HEK293 (cell line): ENCODE measurements at regions not wholly inside any gene's neighbourhood (a gene's known extent, or its start where the extent isn't known, plus 50 kb on each side); places are given as distances from the start of the nearest gene placed in this dataset.
A peak's percentile ranks its signal among the peaks of the same experiment; 100 is the strongest.

Experiments
- CTCF ChIA-PET: fragments of 350-600 bp; formaldehyde crosslinking; extraction: SDS; loops from one replicate; lab custom pipeline; 2021; ENCODE audit warnings: antibody characterized with exemption; lab: Yijun Ruan, JAX
- POLR2A ChIA-PET: fragments of 300-600 bp; formaldehyde crosslinking; extraction: SDS; loops from one replicate; lab custom pipeline; 2020; ENCODE audit warnings: antibody characterized with exemption, inconsistent platforms; lab: Yijun Ruan, JAX
- H3K27ac ChIP-seq: fragments of 200-500 bp; sonication (Bioruptor generic); 2 replicates; pipeline ENCODE4 v1.5.1; 2014; ENCODE audit warnings: low read depth, low read length, control low read depth, inconsistent platforms; ENCODE audit errors: extremely low read depth
- H3K36me3 ChIP-seq, 2 experiments: fragments of 200-500 bp in 1 of 2; sonication (Bioruptor generic) in 1 of 2; 1 replicate in 1 of 2; 2 replicates in 1 of 2; pipeline ENCODE4 v1.5.1; 2014 to 2017; ENCODE audit warnings: inconsistent platforms in 2 of 2, low read length in 2 of 2; ENCODE audit not compliant: control insufficient read depth in 2 of 2, insufficient read depth in 1 of 2
- H3K4me1 ChIP-seq: fragments of 200-500 bp; sonication (Bioruptor generic); 2 replicates; pipeline ENCODE4 v1.5.1; 2014; ENCODE audit warnings: mild to moderate bottlenecking, low read length, inconsistent platforms; ENCODE audit not compliant: control insufficient read depth, insufficient read depth
- H3K4me3 ChIP-seq: 2 replicates; pipeline ENCODE4 v1.5.1; 2011; ENCODE audit warnings: low read depth, mild to moderate bottlenecking, control low read depth, low read length, moderate library complexity
- H3K9me3 ChIP-seq: fragments of 200-500 bp; sonication (Bioruptor generic); 2 replicates; pipeline ENCODE4 v1.5.1; 2014; ENCODE audit warnings: low read depth, low read length, inconsistent platforms; ENCODE audit not compliant: control insufficient read depth, insufficient read depth
- BCL11A ChIP-seq: fragments of 450-650 bp; formaldehyde crosslinking; IDR thresholded peaks from 2 replicates; pipeline ENCODE4 v1.5.1; 2016; ENCODE audit warnings: low read depth, missing biosample characterization, missing genetic modification characterization
- MEIS1 ChIP-seq: sonication (generic); formaldehyde crosslinking; IDR thresholded peaks from 2 replicates; pipeline ENCODE4 v1.8.1; 2022; ENCODE audit warnings: missing genetic modification reagents, mild to moderate bottlenecking, borderline replicate concordance
- REPIN1 ChIP-seq: fragments of 450-650 bp; formaldehyde crosslinking; IDR thresholded peaks from 2 replicates; pipeline ENCODE4 v1.5.1; 2017; ENCODE audit warnings: missing biosample characterization, missing genetic modification characterization, low read depth
- ZBTB20 ChIP-seq: fragments of 450-650 bp; formaldehyde crosslinking; IDR thresholded peaks from 2 replicates; pipeline ENCODE4 v1.5.1; 2016; ENCODE audit warnings: missing biosample characterization, missing genetic modification characterization
- ZIC2 ChIP-seq: fragments of 450-650 bp; formaldehyde crosslinking; IDR thresholded peaks from 2 replicates; pipeline ENCODE4 v1.5.1; 2016; ENCODE audit warnings: missing biosample characterization, missing genetic modification characterization
- ZNF214 ChIP-seq: fragments of 450-650 bp; formaldehyde crosslinking; IDR thresholded peaks from 2 replicates; pipeline ENCODE4 v1.5.1; 2017; ENCODE audit warnings: missing biosample characterization, mild to moderate bottlenecking, missing genetic modification characterization, borderline replicate concordance
- ZNF37A ChIP-seq: fragments of 450-650 bp; IDR thresholded peaks from 2 replicates; pipeline ENCODE4 v1.5.1; 2018; ENCODE audit warnings: missing biosample characterization, missing genetic modification characterization
- ZNF514 ChIP-seq: fragments of 450-650 bp; formaldehyde crosslinking; IDR thresholded peaks from 2 replicates; pipeline ENCODE4 v1.5.1; 2016; ENCODE audit warnings: missing biosample characterization, missing genetic modification characterization
- ZNF837 ChIP-seq: fragments of 450-650 bp; formaldehyde crosslinking; IDR thresholded peaks from 2 replicates; pipeline ENCODE4 v1.5.1; 2016; ENCODE audit warnings: missing biosample characterization, missing genetic modification characterization
- TF ChIP-seq, protein P1 (sequence below): fragments of 450-650 bp; formaldehyde crosslinking; IDR thresholded peaks from 2 replicates; pipeline ENCODE4 v1.5.1; 2017; ENCODE audit warnings: missing biosample characterization, missing genetic modification characterization
- TF ChIP-seq, protein P2 (sequence below): fragments of 450-650 bp; formaldehyde crosslinking; conservative IDR thresholded peaks from 2 replicates; pipeline ENCODE4 v1.5.1; 2016; ENCODE audit warnings: low read depth, missing biosample characterization, missing genetic modification characterization
- TF ChIP-seq, protein P3 (sequence below): fragments of 450-650 bp; formaldehyde crosslinking; IDR thresholded peaks from 2 replicates; pipeline ENCODE4 v1.5.1; 2016; ENCODE audit warnings: missing biosample characterization, missing genetic modification characterization
- TF ChIP-seq, protein P4 (sequence below): fragments of 450-650 bp; formaldehyde crosslinking; IDR thresholded peaks from 2 replicates; pipeline ENCODE4 v1.5.1; 2017; ENCODE audit warnings: missing biosample characterization, mild to moderate bottlenecking, missing genetic modification characterization, moderate library complexity
- TF ChIP-seq, protein P5 (sequence below): IDR thresholded peaks from 2 replicates; pipeline ENCODE4 v1.6.1; 2011; ENCODE audit warnings: mild to moderate bottlenecking, low read depth, low read length, borderline replicate concordance
- TF ChIP-seq, protein P6 (sequence below): fragments of 450-650 bp; formaldehyde crosslinking; IDR thresholded peaks from 2 replicates; pipeline ENCODE4 v1.5.1; 2016; ENCODE audit warnings: missing biosample characterization, missing genetic modification characterization

DNA sequence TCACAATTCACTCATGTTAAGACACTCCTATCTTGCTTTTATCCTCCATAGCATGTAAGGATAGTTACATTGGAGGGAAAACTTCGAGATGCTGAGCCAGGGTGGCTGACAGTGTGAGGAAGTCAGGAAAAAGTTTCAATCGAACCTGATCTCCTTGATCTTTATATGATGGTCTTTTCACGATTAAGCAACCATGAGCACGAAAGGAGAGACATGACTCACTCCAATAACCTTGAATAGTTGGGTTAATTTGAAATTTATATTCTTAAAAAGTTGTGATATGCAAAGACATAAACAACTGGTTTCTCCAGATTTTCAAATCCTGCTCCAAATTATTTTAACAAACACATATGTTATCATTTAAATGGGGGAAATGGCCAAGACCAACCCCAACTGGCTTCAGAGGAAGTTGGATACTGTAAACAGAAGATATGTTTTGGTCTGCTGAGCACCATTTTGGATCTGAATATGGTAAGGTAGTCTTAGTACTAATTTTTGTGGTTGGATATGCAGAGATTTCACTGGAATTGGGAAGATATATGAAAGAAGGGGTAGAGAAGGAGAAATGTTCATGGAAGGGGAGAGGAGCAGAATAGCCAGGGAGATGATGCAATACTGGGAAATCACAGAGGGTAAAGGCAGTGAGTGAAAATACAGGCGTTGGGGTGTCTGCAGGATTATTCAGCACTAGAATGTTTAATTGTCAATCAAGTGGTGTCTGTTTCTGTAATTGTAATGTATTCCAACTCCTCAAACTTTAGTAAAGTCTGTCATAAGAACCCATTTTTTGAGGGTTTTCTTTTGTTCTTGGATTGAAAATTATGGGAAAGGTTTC, 185.2 kb upstream of the SLC38A2 start (continued):
- TF ChIP-seq, protein P1, sequence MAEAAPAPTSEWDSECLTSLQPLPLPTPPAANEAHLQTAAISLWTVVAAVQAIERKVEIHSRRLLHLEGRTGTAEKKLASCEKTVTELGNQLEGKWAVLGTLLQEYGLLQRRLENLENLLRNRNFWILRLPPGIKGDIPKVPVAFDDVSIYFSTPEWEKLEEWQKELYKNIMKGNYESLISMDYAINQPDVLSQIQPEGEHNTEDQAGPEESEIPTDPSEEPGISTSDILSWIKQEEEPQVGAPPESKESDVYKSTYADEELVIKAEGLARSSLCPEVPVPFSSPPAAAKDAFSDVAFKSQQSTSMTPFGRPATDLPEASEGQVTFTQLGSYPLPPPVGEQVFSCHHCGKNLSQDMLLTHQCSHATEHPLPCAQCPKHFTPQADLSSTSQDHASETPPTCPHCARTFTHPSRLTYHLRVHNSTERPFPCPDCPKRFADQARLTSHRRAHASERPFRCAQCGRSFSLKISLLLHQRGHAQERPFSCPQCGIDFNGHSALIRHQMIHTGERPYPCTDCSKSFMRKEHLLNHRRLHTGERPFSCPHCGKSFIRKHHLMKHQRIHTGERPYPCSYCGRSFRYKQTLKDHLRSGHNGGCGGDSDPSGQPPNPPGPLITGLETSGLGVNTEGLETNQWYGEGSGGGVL (tag by site-specific recombination), result peak; percentile 50; the same call in 1 of the 2 replicates
- TF ChIP-seq ZNF214 (tag by site-specific recombination) (no peak), BCL11A (no peak)
- TF ChIP-seq, protein P2, sequence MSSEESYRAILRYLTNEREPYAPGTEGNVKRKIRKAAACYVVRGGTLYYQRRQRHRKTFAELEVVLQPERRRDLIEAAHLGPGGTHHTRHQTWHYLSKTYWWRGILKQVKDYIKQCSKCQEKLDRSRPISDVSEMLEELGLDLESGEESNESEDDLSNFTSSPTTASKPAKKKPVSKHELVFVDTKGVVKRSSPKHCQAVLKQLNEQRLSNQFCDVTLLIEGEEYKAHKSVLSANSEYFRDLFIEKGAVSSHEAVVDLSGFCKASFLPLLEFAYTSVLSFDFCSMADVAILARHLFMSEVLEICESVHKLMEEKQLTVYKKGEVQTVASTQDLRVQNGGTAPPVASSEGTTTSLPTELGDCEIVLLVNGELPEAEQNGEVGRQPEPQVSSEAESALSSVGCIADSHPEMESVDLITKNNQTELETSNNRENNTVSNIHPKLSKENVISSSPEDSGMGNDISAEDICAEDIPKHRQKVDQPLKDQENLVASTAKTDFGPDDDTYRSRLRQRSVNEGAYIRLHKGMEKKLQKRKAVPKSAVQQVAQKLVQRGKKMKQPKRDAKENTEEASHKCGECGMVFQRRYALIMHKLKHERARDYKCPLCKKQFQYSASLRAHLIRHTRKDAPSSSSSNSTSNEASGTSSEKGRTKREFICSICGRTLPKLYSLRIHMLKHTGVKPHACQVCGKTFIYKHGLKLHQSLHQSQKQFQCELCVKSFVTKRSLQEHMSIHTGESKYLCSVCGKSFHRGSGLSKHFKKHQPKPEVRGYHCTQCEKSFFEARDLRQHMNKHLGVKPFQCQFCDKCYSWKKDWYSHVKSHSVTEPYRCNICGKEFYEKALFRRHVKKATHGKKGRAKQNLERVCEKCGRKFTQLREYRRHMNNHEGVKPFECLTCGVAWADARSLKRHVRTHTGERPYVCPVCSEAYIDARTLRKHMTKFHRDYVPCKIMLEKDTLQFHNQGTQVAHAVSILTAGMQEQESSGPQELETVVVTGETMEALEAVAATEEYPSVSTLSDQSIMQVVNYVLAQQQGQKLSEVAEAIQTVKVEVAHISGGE (tag by site-specific recombination), result no peak
- TF ChIP-seq, protein P3, sequence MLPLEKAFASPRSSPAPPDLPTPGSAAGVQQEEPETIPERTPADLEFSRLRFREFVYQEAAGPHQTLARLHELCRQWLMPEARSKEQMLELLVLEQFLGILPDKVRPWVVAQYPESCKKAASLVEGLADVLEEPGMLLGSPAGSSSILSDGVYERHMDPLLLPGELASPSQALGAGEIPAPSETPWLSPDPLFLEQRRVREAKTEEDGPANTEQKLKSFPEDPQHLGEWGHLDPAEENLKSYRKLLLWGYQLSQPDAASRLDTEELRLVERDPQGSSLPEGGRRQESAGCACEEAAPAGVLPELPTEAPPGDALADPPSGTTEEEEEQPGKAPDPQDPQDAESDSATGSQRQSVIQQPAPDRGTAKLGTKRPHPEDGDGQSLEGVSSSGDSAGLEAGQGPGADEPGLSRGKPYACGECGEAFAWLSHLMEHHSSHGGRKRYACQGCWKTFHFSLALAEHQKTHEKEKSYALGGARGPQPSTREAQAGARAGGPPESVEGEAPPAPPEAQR, result 0 out of 2 replicates have a peak, but pooled peaks have one; percentile 68
- TF ChIP-seq, protein P4, sequence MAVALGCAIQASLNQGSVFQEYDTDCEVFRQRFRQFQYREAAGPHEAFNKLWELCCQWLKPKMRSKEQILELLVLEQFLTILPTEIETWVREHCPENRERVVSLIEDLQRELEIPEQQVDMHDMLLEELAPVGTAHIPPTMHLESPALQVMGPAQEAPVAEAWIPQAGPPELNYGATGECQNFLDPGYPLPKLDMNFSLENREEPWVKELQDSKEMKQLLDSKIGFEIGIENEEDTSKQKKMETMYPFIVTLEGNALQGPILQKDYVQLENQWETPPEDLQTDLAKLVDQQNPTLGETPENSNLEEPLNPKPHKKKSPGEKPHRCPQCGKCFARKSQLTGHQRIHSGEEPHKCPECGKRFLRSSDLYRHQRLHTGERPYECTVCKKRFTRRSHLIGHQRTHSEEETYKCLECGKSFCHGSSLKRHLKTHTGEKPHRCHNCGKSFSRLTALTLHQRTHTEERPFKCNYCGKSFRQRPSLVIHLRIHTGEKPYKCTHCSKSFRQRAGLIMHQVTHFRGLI (tag by site-specific recombination), result no peak

DNA sequence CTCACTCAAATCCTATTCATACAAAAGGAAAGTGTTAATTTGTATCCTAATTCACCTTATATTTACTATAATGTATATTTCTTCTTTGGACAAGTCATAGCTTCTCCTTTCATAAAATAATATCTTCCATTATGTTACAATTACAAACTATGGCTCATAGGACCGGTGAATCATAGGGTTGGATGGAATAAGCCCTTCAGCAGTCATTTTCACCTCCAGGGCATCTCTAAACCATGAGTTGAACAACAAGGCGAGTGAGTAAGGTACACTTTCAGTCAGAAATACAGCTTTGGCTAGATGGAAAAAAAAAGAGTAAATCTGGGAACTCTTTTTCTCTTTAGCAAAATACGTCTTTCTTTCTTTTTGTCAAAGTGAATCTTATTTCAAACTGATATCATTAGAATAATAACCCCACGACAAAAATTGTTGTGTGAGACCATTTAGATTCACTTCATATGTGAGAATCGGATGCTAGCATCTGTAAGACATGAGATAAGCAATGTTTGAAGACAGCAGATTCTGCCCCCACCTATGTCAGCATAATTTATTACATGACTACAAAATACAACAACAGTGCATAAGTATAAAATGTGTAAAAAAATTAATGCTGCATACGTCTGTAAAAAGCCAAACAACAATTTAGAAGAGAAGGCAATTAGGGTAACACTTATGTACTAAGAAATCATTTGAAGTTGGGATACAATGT, 184.4 kb upstream of the SLC38A2 start:
- TF ChIP-seq ZNF514 (tag by site-specific recombination) (no peak), ZNF837 (no peak), REPIN1 (tag by site-specific recombination) (no peak), MEIS1 (CRISPR knock-in tag) (no peak), ZIC2 (tag by site-specific recombination) (no peak), ZNF37A (tag by site-specific recombination) (no peak), ZBTB20 (tag by site-specific recombination) (peak; percentile 23; the same call in 1 of the 2 replicates)
- TF ChIP-seq, protein P5, sequence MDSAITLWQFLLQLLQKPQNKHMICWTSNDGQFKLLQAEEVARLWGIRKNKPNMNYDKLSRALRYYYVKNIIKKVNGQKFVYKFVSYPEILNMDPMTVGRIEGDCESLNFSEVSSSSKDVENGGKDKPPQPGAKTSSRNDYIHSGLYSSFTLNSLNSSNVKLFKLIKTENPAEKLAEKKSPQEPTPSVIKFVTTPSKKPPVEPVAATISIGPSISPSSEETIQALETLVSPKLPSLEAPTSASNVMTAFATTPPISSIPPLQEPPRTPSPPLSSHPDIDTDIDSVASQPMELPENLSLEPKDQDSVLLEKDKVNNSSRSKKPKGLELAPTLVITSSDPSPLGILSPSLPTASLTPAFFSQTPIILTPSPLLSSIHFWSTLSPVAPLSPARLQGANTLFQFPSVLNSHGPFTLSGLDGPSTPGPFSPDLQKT, result no peak
- TF ChIP-seq, protein P6, sequence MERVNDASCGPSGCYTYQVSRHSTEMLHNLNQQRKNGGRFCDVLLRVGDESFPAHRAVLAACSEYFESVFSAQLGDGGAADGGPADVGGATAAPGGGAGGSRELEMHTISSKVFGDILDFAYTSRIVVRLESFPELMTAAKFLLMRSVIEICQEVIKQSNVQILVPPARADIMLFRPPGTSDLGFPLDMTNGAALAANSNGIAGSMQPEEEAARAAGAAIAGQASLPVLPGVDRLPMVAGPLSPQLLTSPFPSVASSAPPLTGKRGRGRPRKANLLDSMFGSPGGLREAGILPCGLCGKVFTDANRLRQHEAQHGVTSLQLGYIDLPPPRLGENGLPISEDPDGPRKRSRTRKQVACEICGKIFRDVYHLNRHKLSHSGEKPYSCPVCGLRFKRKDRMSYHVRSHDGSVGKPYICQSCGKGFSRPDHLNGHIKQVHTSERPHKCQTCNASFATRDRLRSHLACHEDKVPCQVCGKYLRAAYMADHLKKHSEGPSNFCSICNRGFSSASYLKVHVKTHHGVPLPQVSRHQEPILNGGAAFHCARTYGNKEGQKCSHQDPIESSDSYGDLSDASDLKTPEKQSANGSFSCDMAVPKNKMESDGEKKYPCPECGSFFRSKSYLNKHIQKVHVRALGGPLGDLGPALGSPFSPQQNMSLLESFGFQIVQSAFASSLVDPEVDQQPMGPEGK (tag by site-specific recombination), result no peak
- no peaks in the 10 kb centered on the region for H3K9me3 ChIP-seq
- no peak overlapping the region for H3K27ac ChIP-seq
- POLR2A ChIA-PET, result no interaction called here
- H3K4me1 ChIP-seq, result peaks cover 9% of the 10 kb centered on the region
- no peak overlapping the region for H3K4me3 ChIP-seq
- CTCF ChIA-PET, result interaction anchor here (0.6 to 0.7 kb wide), 2 partner anchors 101 to 380 kb away, joined by 3 to 4 read pairs; no protein-coding TSS in a partner anchor
- no peaks in the 10 kb centered on the region for H3K36me3 ChIP-seq
